Esophagus squamous epithelium (tissue), 4 donors: ENCODE measurements at regions not wholly inside any gene's neighbourhood (a gene's known extent, or its start where the extent isn't known, plus 50 kb on each side); places are given as distances from the start of the nearest gene placed in this dataset.

Experiments used
- CTCF ChIP-seq, 6 experiments: fragments of 450-650 bp in 4 of 6; fragments of 200-600 bp in 2 of 6; sonication (generic) in 2 of 6; IDR thresholded peaks; one replicate each; pipeline ENCODE4 v1.5.1; 2016 to 2019; ENCODE audit warnings: antibody characterized with exemption in 6 of 6, mild to moderate bottlenecking in 4 of 6, moderate library complexity in 4 of 6
- POLR2A ChIP-seq, 4 donors: fragments of 450-650 bp; IDR thresholded peaks; one replicate each; pipeline ENCODE4 v1.6.1; 2017; ENCODE audit warnings: antibody characterized with exemption in 4 of 4, mild to moderate bottlenecking in 4 of 4, moderate library complexity in 3 of 4

GRCh38 chr9:100661668-100662067 is 83.8 kb downstream of the CAVIN4 start:
- TF ChIP-seq CTCF (IDR thresholded peaks at IDR 0.05) (no peak), POLR2A (IDR thresholded peaks at IDR 0.05) (no peak)
